NB4 (cell line): ENCODE measurements at regions not wholly inside any gene's neighbourhood (a gene's known extent, or its start where the extent isn't known, plus 50 kb on each side); places are given as distances from the start of the nearest gene placed in this dataset.
"Not testable (repeated sequence)": the region's sequence is repeated elsewhere in the genome, so short reads cannot be mapped to it uniquely, and the experiment has no call there.

ENCODE experiments used
- DNase-seq: peaks from one replicate; pipeline ENCODE4 v3.0.0; 2010; ENCODE audit warnings: low read depth
- H3K4me3 ChIP-seq: one replicate; pipeline ENCODE4 v1.5.1; 2011; ENCODE audit warnings: mild to moderate bottlenecking, low read depth, low read length, moderate library complexity
- CTCF ChIP-seq: IDR thresholded peaks from one replicate; pipeline ENCODE4 v1.5.1; 2012; ENCODE audit warnings: low read depth, low read length
- MAX ChIP-seq: IDR thresholded peaks from 2 replicates; pipeline ENCODE4 v1.6.1; 2011; ENCODE audit warnings: low read depth, low read length
- MYC ChIP-seq: IDR thresholded peaks from 2 replicates; pipeline ENCODE4 v1.6.1; 2011; ENCODE audit warnings: low read depth, low read length
- POLR2A ChIP-seq: IDR thresholded peaks from 2 replicates; pipeline ENCODE4 v1.6.1; 2011; ENCODE audit warnings: mild to moderate bottlenecking; ENCODE audit not compliant: insufficient read length; ENCODE audit errors: extremely low read depth

- TF ChIP-seq MAX = no peak
- no peak for TF ChIP-seq POLR2A
- TF ChIP-seq CTCF = no peak
- no peak for TF ChIP-seq MYC
- no peak for DNase-seq
- H3K4me3 ChIP-seq = no peak overlapping the region
Measured at GRCh38 chr1:238334170-238334569, 443.4 kb upstream of the ZP4 start.

GRCh38 chr1:238331557-238331956 is 440.8 kb upstream of the ZP4 start:
- no peak for TF ChIP-seq CTCF
- no peak for TF ChIP-seq MAX
- no peak for TF ChIP-seq POLR2A
- no peak for TF ChIP-seq MYC
- DNase-seq = no peak
- H3K4me3 ChIP-seq = no peak overlapping the region

- DNase-seq = no peak
- no peak overlapping the region for H3K4me3 ChIP-seq
- TF ChIP-seq POLR2A (no peak), CTCF (no peak), MYC (no peak), MAX (no peak)
Measured at GRCh38 chr1:238329671-238330070, 438.9 kb upstream of the ZP4 start.

GRCh38 chr1:238327033-238327432 is 436.3 kb upstream of the ZP4 start:
- not testable (repeated sequence) for DNase-seq

GRCh38 chr1:238326479-238326878 is 435.8 kb upstream of the ZP4 start:
- DNase-seq, H3K4me3 ChIP-seq: not testable (repeated sequence)

More at GRCh38 chr1:238327033-238327432, 436.3 kb upstream of the ZP4 start:
- H3K4me3 ChIP-seq = not testable (repeated sequence)

- TF ChIP-seq MAX (no peak), CTCF (no peak), POLR2A (no peak), MYC (no peak)
- DNase-seq = no peak
- H3K4me3 ChIP-seq = no peak overlapping the region
Measured at GRCh38 chr1:238324211-238324864, 433.6 kb upstream of the ZP4 start.

GRCh38 chr1:238323490-238323889 is 432.8 kb upstream of the ZP4 start:
- no peak for TF ChIP-seq POLR2A
- TF ChIP-seq CTCF = no peak
- no peak for TF ChIP-seq MYC
- no peak for TF ChIP-seq MAX
- H3K4me3 ChIP-seq = no peak overlapping the region
- no peak for DNase-seq
